ENCODE measurements at regions not wholly inside any gene's neighbourhood (a gene's known extent, or its start where the extent isn't known, plus 50 kb on each side); places are given as distances from the start of the nearest gene placed in this dataset.

GRCh38 chr10:113348694-113349093 is 204.2 kb upstream of the HABP2 start:
- TF ChIP-seq CTCF (IDR thresholded peaks at IDR 0.05; ENCODE audit: low read length, missing control alignments): no peak
- no peak overlapping the region for H3K4me3 ChIP-seq (replicated peaks; ENCODE audit: low read depth, low read length)
- DNase-seq (ENCODE audit: low read depth): no peak

GRCh38 chr10:113350311-113351040 is 202.4 kb upstream of the HABP2 start:
- no peak overlapping the region for H3K4me3 ChIP-seq (replicated peaks; ENCODE audit: low read depth, low read length)
- TF ChIP-seq CTCF (IDR thresholded peaks at IDR 0.05; ENCODE audit: low read length, missing control alignments): no peak
- DNase-seq (ENCODE audit: low read depth): no peak

GRCh38 chr10:113354711-113355110 is 198.1 kb upstream of the HABP2 start:
- no peak for TF ChIP-seq CTCF (IDR thresholded peaks at IDR 0.05; ENCODE audit: low read length, missing control alignments)
- DNase-seq (ENCODE audit: low read depth): no peak
- no peak overlapping the region for H3K4me3 ChIP-seq (replicated peaks; ENCODE audit: low read depth, low read length)

GRCh38 chr10:113356794-113357680 is 195.8 kb upstream of the HABP2 start:
- no peak overlapping the region for H3K4me3 ChIP-seq (replicated peaks; ENCODE audit: low read depth, low read length)
- DNase-seq (ENCODE audit: low read depth): no peak
- no peak for TF ChIP-seq CTCF (IDR thresholded peaks at IDR 0.05; ENCODE audit: low read length, missing control alignments)

- no peak for DNase-seq (ENCODE audit: low read depth)
- no peak overlapping the region for H3K4me3 ChIP-seq (replicated peaks; ENCODE audit: low read depth, low read length)
- TF ChIP-seq CTCF (IDR thresholded peaks at IDR 0.05; ENCODE audit: low read length, missing control alignments): no peak
Observed at GRCh38 chr10:113357681-113358300, 195.1 kb upstream of the HABP2 start.

- no peak overlapping the region for H3K4me3 ChIP-seq (replicated peaks; ENCODE audit: low read depth, low read length)
- no peak for TF ChIP-seq CTCF (IDR thresholded peaks at IDR 0.05; ENCODE audit: low read length, missing control alignments)
- no peak for DNase-seq (ENCODE audit: low read depth)
Observed at GRCh38 chr10:113359655-113360054, 193.2 kb upstream of the HABP2 start.

All from fibroblast of pulmonary artery (primary cell).